Activated naive CD4-positive, alpha-beta T cell treated with anti-CD3 and anti-CD28 coated beads for 36 hours (primary cell): ENCODE measurements at regions not wholly inside any gene's neighbourhood (a gene's known extent, or its start where the extent isn't known, plus 50 kb on each side); places are given as distances from the start of the nearest gene placed in this dataset.

Experiments
- CTCF ChIA-PET: fragments of 350-600 bp; sonication (Branson Sonifier 250); formaldehyde crosslinking; loops from one replicate; lab custom pipeline; 2021; ENCODE audit warnings: antibody characterized with exemption; lab: Charles Lee
- DNase-seq: peaks from one replicate; pipeline ENCODE4 v3.0.0-alpha.2; 2020
- H3K27ac Mint-ChIP-seq: one replicate; pipeline ENCODE4 v1.8.0; 2021; ENCODE audit warnings: mild to moderate bottlenecking, mixed read lengths
- H3K27me3 Mint-ChIP-seq: one replicate; pipeline ENCODE4 v1.8.0; 2021; ENCODE audit warnings: low read depth, mixed read lengths
- H3K36me3 Mint-ChIP-seq: one replicate; pipeline ENCODE4 v1.8.0; 2021; ENCODE audit warnings: low read depth, mixed read lengths
- H3K4me1 Mint-ChIP-seq: one replicate; pipeline ENCODE4 v1.8.0; 2021; ENCODE audit warnings: low read depth, mixed read lengths
- H3K4me3 Mint-ChIP-seq: one replicate; pipeline ENCODE4 v1.8.0; 2021; ENCODE audit warnings: mild to moderate bottlenecking, moderate library complexity, mixed read lengths
- H3K9me3 Mint-ChIP-seq: one replicate; pipeline ENCODE4 v1.8.0; 2021; ENCODE audit warnings: mixed read lengths
- intact Hi-C: fragments of 100-400 bp; cut with micrococcal nuclease; formaldehyde crosslinking; loops from one replicate; pipeline ENCODE4 v1.15.1; 2023

DNA sequence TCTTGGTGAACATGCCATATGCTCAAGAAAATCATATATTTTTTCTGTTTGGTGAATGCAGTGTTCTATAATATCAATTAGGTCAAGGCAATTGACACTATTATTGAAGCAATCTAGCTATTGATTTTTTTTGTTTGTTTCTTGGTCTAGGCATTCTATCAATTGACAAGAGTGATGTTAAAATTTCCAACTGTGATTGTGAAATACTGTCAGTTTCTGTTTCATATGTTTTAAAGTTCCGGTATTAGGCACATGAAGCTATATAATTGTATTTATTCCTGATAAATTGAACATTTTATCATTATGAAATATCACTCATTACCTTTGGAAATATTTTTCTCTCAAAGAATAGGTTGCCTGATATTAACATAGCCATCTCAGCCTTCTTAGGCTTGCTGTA lies 653.4 kb downstream of the HDGFL1 start:
- Mint-ChIP-seq H3K4me3 (no peak overlapping the region), H3K27me3 (no peaks in the 10 kb centered on the region)
- CTCF ChIA-PET, result no interaction called here

DNA sequence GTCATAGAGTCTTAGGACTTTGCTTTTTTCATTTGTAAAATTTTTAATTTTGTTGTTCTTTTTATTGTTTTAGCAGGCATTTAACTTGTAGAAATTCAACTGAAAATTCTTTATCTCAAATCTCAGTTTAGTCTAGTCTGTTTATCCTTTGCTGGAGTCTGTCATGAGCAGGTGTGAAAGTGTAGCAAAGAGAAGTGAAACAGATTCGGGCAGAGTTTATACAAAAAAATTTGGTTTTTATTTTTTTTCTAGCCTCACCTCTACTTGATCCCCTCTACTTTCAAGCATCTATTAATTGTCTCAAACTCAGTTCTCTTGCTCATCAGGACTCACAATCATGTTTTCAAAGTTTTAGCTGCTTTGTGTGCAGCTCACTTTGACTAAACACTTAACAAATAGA lies 655.2 kb downstream of the HDGFL1 start:
- CTCF ChIA-PET, result no interaction called here
- H3K4me3 Mint-ChIP-seq, result no peak overlapping the region
- no peak overlapping the region for H3K27ac Mint-ChIP-seq

More for the DNA sequence above, 653.4 kb downstream of the HDGFL1 start:
- DNase-seq, result no peak
- intact Hi-C loops, result no loop called here
- H3K9me3 Mint-ChIP-seq, result peaks cover 12% of the 10 kb centered on the region
- no peaks in the 10 kb centered on the region for H3K36me3 Mint-ChIP-seq
- no peaks in the 10 kb centered on the region for H3K4me1 Mint-ChIP-seq
- no peak overlapping the region for H3K27ac Mint-ChIP-seq

DNA sequence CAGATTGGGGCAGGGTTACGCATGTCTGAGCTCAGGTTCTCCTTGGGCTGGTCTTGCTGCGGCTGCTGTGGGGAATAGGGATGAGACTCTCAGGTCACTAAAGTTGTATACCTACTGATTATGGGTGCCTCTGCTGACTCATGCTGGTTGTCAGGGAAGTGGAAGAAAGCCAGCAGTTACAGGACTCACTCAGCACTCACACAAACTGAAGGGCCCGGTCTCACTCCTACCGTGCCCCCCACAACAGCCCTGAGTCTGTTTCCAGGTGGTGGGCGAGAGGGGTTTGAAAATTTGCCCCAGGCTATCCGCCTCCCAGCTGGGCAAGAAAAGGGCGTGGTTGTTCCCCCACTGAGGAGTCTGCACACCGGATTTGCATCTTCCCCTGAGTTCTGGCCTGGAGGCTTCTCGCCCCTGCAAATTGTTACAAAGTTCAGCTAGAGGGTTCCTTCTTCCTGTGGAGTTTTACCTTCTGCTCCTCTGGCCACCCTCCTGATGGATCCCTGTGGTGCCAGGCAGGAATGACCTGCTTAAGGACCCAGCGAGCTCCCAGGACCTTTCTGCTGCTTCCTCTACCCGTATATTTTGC lies 659.2 kb downstream of the HDGFL1 start:
- Mint-ChIP-seq H3K9me3 (peaks cover 12% of the 10 kb centered on the region), H3K4me1 (no peaks in the 10 kb centered on the region), H3K36me3 (no peaks in the 10 kb centered on the region), H3K27me3 (no peaks in the 10 kb centered on the region), H3K27ac (no peak overlapping the region), H3K4me3 (no peak overlapping the region)
- intact Hi-C loops, result no loop called here
- DNase-seq, result no peak
- CTCF ChIA-PET, result interaction anchor here (0.5 kb wide), 1 partner anchor 48 kb away, joined by 3 read pairs; no protein-coding TSS in a partner anchor

More for the DNA sequence above, 655.2 kb downstream of the HDGFL1 start:
- H3K9me3 Mint-ChIP-seq, result peaks cover 12% of the 10 kb centered on the region
- DNase-seq, result no peak
- no peaks in the 10 kb centered on the region for H3K27me3 Mint-ChIP-seq
- no peaks in the 10 kb centered on the region for H3K4me1 Mint-ChIP-seq
- intact Hi-C loops, result no loop called here
- no peaks in the 10 kb centered on the region for H3K36me3 Mint-ChIP-seq

DNA sequence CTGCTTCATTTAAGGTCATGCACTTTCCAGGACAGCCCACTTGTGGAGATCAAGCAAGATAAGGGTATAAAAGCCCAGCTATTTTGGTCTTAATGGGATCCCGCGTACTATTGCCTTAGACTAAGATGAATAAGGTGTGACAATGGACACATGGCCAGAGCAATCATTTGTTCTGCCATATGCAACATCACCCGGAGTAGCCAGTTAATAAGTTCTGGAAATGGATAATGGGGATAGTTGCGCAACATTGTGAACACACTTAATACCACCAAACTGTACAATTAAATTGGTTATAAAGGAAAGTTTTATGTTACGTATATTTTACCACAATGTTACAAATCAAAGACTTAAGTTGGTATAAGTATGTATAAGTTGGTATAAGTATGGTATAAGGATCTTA lies 674.5 kb downstream of the HDGFL1 start:
- Mint-ChIP-seq H3K36me3 (no peaks in the 10 kb centered on the region), H3K4me3 (no peak overlapping the region), H3K9me3 (peaks cover 4% of the 10 kb centered on the region), H3K27ac (no peak overlapping the region), H3K27me3 (no peaks in the 10 kb centered on the region), H3K4me1 (no peaks in the 10 kb centered on the region)
- intact Hi-C loops, result no loop called here
- DNase-seq, result no peak
- CTCF ChIA-PET, result no interaction called here

DNA sequence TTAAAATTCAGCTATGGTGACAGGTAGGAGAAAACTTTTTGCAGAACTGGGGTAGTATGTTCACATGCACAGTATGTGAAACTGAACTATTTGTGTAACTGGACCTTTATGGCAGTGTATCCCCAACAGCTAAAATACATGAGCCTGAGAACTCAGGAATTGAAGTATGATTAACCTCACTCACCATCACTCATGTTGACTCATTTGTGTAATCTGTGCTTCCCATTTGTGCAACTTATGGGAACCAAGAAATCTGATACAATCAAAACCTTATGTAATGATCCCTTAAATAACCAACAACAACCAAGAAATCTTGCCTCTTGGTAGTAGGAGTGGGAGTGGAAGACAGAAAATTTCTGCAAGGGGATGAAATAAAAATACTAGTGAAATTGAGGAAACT lies 674.9 kb downstream of the HDGFL1 start:
- Mint-ChIP-seq H3K36me3 (no peaks in the 10 kb centered on the region), H3K9me3 (peaks cover 4% of the 10 kb centered on the region), H3K27me3 (no peaks in the 10 kb centered on the region), H3K4me3 (no peak overlapping the region), H3K4me1 (no peaks in the 10 kb centered on the region), H3K27ac (no peak overlapping the region)
- DNase-seq, result no peak
- intact Hi-C loops, result no loop called here
- CTCF ChIA-PET, result no interaction called here

DNA sequence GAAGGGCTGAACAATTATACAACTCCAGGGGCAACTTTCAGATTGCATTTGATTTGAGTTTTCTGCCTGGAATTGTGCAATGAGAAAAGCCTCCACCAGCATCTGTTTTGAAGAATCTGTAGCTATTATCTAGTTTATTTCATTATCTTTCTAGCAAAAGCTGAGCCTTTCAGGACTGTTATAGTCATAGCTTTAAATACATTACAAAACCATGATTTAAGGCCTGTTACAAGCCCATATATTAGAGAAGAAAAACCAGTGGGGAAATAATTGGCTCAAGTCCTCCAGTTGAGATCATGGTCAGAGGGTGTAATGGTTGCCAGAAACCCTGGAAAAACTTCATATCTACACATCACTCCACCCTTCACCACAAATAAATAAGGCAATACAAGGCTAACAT lies 676.2 kb downstream of the HDGFL1 start:
- peaks cover 4% of the 10 kb centered on the region for H3K9me3 Mint-ChIP-seq
- DNase-seq, result no peak
- intact Hi-C loops, result no loop called here
- no peak overlapping the region for H3K27ac Mint-ChIP-seq
- no peaks in the 10 kb centered on the region for H3K27me3 Mint-ChIP-seq
- H3K4me3 Mint-ChIP-seq, result no peak overlapping the region
- CTCF ChIA-PET, result no interaction called here
- no peaks in the 10 kb centered on the region for H3K36me3 Mint-ChIP-seq
- no peaks in the 10 kb centered on the region for H3K4me1 Mint-ChIP-seq

DNA sequence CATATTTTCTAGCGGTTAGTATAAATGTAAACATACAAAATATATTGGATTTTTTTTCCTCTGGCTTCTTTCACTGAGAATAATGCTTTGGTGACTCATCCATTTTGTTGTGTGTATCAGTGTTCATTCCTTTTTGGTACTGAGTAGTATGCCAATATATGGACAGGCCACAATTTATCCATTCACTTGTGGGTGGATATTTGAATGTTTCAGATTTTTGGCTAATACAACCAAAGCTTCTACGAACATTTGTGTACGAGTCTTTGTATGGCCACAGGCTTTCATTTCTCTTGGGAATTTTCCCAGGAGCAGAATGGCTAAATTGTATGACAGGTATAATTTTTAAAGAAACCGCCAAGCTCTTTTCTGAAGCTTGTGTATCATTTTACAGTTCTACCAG lies 677.5 kb downstream of the HDGFL1 start:
- Mint-ChIP-seq H3K27me3 (no peaks in the 10 kb centered on the region), H3K27ac (no peak overlapping the region), H3K9me3 (peaks cover 3% of the 10 kb centered on the region), H3K4me1 (no peaks in the 10 kb centered on the region), H3K36me3 (no peaks in the 10 kb centered on the region), H3K4me3 (no peak overlapping the region)
- CTCF ChIA-PET, result no interaction called here
- intact Hi-C loops, result no loop called here
- DNase-seq, result no peak

DNA sequence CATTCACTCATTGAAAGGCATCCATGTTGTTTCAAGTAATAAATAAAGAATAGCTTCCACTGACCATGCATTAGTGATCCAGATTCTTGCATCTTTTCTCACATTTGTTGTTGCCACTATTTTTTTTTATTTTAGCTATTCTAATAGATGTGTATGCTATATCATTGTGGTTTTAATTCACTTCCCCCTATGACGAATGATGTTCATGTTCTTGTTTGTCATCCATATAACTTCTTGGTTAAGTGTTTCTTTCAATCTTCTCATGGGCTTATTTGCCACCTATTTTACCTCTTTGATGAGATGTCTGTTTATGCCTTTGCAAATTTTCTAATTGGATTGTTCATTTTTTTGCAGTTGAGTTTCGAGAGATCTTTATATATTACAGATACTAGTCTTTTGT lies 681.2 kb downstream of the HDGFL1 start:
- CTCF ChIA-PET, result no interaction called here
- H3K27ac Mint-ChIP-seq, result no peak overlapping the region
- no peak overlapping the region for H3K4me3 Mint-ChIP-seq

DNA sequence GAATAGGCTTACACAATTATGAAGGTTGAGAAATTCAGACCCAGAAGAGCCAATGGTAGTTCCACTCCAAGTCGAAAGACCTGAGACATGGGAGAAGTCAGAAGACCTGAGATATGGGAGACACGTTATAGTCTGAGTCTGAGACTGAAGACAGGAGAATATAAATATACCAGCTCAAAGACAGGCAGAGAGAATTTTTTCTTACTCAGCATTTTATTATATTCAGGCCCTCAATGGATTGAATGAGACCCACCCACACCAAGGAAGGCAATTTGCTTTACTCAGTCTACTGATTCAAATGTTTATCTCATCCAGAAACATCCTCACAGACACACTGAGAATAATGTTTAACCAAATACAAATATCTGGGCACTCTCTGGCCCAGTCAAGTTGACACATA lies 693.5 kb downstream of the HDGFL1 start:
- no peaks in the 10 kb centered on the region for H3K4me1 Mint-ChIP-seq
- no peaks in the 10 kb centered on the region for H3K27me3 Mint-ChIP-seq
- no peak for DNase-seq
- intact Hi-C loops, result no loop called here
- no peak overlapping the region for H3K4me3 Mint-ChIP-seq
- CTCF ChIA-PET, result no interaction called here
- H3K27ac Mint-ChIP-seq, result no peak overlapping the region
- peaks cover 13% of the 10 kb centered on the region for H3K9me3 Mint-ChIP-seq
- H3K36me3 Mint-ChIP-seq, result no peaks in the 10 kb centered on the region

More for the DNA sequence above, 681.2 kb downstream of the HDGFL1 start:
- Mint-ChIP-seq H3K9me3 (peaks cover 9% of the 10 kb centered on the region), H3K27me3 (no peaks in the 10 kb centered on the region), H3K36me3 (no peaks in the 10 kb centered on the region), H3K4me1 (no peaks in the 10 kb centered on the region)
- DNase-seq, result no peak
- intact Hi-C loops, result no loop called here

DNA sequence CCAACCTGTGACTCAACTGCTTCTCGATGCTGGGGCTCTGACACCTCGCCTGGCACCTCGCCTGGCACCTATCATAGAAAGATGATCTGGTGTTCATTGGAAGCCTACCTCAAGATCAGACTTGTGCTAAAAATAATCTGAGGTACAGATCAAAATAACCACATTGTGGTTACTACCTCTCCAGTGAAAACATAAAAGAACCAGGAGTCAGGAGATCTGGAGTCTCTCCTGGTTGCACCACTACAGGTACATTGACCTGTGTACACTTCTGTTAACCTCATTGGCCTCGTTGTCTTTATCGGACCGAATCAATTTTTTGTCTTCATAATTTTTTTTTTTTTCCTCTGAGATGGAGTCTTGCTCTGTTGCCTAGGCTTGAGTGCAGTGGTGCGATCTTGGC lies 695.9 kb downstream of the HDGFL1 start:
- Mint-ChIP-seq H3K9me3 (peaks cover 3% of the 10 kb centered on the region), H3K27ac (no peak overlapping the region), H3K4me3 (no peak overlapping the region), H3K36me3 (no peaks in the 10 kb centered on the region), H3K27me3 (no peaks in the 10 kb centered on the region), H3K4me1 (no peaks in the 10 kb centered on the region)
- CTCF ChIA-PET, result no interaction called here
- DNase-seq, result no peak
- intact Hi-C loops, result no loop called here

DNA sequence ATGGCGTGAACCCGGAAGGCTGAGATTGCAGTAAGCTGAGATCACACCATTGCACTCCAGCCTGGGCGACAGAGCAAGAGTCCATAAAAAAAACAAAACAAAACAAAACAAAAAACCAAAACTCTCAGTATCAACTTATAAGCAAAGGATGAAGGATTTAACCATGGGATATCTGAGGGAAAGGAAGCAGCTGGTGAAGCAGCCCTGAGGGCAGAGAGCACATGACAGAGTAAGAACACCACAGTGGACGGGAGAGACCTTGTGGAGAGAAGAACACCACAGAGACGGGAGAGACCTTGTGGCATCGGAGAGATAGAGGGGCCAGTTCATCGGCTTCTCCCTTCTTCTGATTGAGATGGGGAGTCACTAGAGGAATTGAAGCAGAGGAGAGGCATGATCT lies 697.2 kb downstream of the HDGFL1 start:
- H3K27ac Mint-ChIP-seq, result no peak overlapping the region
- intact Hi-C loops, result no loop called here
- H3K4me1 Mint-ChIP-seq, result no peaks in the 10 kb centered on the region
- no peak for DNase-seq
- CTCF ChIA-PET, result no interaction called here
- H3K36me3 Mint-ChIP-seq, result no peaks in the 10 kb centered on the region
- no peaks in the 10 kb centered on the region for H3K27me3 Mint-ChIP-seq
- H3K9me3 Mint-ChIP-seq, result no peaks in the 10 kb centered on the region
- H3K4me3 Mint-ChIP-seq, result no peak overlapping the region

DNA sequence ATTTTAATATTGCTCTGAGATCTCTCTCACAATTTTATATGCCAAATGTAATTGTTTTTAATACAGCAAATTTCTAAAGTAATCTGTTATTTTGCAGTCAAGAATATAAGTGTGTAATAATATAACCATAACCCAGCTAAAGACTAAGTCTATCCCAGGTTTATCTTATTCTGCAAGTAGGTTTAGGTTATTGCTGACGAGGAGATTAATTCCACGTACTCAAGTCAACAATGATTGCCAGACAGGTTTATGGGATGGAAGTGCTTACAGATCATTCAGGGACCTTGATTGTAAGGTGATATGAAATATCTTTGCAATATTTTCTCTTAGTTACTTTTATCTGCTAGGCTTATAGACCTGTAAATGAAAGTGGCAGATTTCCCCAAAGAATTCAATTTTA lies 698.3 kb downstream of the HDGFL1 start:
- H3K36me3 Mint-ChIP-seq, result no peaks in the 10 kb centered on the region
- no peak for DNase-seq
- H3K27me3 Mint-ChIP-seq, result no peaks in the 10 kb centered on the region
- no peaks in the 10 kb centered on the region for H3K9me3 Mint-ChIP-seq
- intact Hi-C loops, result no loop called here
- H3K4me1 Mint-ChIP-seq, result no peaks in the 10 kb centered on the region
- no peak overlapping the region for H3K27ac Mint-ChIP-seq
- H3K4me3 Mint-ChIP-seq, result no peak overlapping the region
- CTCF ChIA-PET, result no interaction called here

DNA sequence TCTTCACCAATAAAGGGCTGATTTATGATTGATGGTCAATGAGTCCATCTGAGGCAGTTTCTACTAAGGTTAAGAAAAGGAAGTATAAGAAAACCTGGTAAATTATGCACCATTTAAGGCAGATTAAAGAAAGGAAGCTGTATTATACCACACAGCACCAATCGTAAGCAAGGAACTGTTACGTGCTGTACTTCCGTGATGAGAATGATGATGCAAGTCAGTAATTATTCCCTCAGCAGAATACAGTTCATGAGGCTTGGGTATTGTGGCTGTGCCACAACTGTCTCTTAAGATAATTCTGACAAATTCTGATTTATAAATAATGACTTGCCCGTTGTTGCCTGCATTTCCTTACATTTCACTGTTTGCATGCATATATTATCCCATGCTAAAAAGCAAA lies 699.0 kb downstream of the HDGFL1 start:
- CTCF ChIA-PET, result no interaction called here
- Mint-ChIP-seq H3K4me3 (no peak overlapping the region), H3K27me3 (no peaks in the 10 kb centered on the region), H3K9me3 (no peaks in the 10 kb centered on the region), H3K36me3 (no peaks in the 10 kb centered on the region), H3K4me1 (no peaks in the 10 kb centered on the region), H3K27ac (no peak overlapping the region)
- intact Hi-C loops, result no loop called here
- no peak for DNase-seq
